Neural cell (in vitro differentiated cells): ENCODE measurements at regions not wholly inside any gene's neighbourhood (a gene's known extent, or its start where the extent isn't known, plus 50 kb on each side); places are given as distances from the start of the nearest gene placed in this dataset.

ENCODE experiments used
- EZH2 ChIP-seq: fragments of 200-600, 300-800 bp; shearing (Covaris generic), sonication (generic); IDR thresholded peaks from 2 replicates; pipeline ENCODE4 v1.6.1; 2014; ENCODE audit warnings: antibody characterized with exemption, low read length, borderline replicate concordance, mild to moderate bottlenecking; ENCODE audit not compliant: insufficient read depth, poor library complexity, severe bottlenecking
- SMC3 ChIP-seq: fragments of 450-650 bp; conservative IDR thresholded peaks from 2 replicates; pipeline ENCODE4 v1.6.1; 2014; ENCODE audit warnings: antibody characterized with exemption, mild to moderate bottlenecking, moderate library complexity; ENCODE audit not compliant: poor library complexity
- TAF1 ChIP-seq: IDR thresholded peaks from 2 replicates; pipeline ENCODE4 v1.6.1; 2012; ENCODE audit warnings: low read depth

GRCh38 chr2:176636401-176636800 lies 367.2 kb downstream of the MTX2 start:
- no peak for TF ChIP-seq EZH2
- TF ChIP-seq SMC3 = no peak
- no peak for TF ChIP-seq TAF1
